CD4-positive, alpha-beta T cell treated with Interferon alpha-2 for 1 hour (primary cell): ENCODE measurements at regions not wholly inside any gene's neighbourhood (a gene's known extent, or its start where the extent isn't known, plus 50 kb on each side); places are given as distances from the start of the nearest gene placed in this dataset.

Experiments
- DNase-seq, 2 donors: peaks; one replicate each; pipeline ENCODE4 v3.0.0-alpha.2; 2020 to 2022

DNA sequence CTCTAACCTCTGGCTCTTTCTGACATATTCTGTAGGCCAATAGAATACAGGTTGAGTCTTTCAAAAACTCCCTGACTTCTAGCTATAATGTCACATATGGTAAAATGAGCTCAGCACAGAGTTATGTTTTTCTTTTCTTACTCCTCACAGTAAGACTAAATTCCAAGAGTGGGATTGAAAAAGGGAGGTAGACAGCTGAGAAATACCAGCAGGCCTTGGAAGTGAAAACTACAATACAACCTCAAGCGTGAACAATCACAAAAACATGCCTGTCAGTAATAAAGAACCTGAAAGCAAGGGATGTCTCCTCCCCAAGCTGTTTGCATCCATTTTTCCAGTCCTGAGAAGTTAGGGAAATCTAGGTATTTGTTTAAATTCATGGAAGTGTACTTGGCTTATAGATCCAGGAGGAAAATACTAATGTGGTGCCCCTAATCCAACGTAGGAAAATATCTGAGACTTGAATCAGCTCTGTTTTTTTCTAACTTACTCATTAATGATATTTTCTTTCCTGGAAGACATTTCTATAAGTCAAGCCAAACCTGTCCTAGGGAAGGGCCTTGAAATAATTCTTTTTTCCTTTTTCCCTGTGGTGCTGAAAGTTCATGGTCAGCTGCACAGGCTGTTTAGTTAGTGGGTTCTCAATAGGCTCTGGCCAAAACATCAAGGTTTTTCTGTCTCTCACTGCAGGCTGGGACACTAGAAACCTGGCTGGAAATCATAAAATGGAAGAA is 167.9 kb upstream of the SPATS2L start:
- no peak for DNase-seq

DNA sequence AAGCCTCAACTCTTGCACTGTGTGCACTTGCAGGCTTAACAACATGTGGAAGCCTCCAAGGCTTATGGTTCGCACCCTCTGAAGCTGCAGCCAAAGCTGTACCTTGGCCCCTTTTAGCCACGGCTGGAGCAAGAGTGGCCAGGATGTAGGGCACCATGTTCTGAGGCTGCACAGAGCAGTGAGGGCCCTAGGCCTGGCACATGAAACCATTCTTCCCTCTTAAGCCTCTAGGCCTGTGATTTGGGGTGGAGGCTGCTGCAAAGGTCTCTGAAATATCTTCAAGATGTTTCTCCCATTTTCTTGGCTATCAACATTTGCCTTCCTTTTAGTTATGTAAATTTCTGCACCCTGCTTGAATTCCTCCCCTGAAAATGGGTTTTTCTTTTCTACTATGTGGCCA is 161.9 kb upstream of the SPATS2L start:
- no peak for DNase-seq

- DNase-seq, result no peak
Observed at GRCh38 chr2:200146501-200146900, 160.0 kb upstream of the SPATS2L start.

DNA sequence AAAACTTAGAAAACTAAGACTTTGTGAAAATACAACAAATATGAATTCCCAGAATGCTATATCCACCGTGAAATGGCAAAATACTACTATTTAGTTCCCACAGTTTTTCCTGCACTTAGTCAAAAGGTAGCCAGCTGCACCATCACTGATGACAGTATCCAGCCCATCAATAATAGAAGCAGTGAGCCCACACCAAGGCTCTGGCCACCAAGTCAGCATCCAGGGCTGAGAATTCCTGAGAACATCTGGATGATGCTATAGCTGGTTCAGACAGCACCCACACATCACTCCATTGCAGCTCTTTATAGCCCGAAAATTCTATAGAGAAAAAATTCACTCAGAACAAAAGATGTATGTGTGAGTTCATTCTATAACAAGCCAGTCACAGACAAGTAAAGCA is 159.1 kb upstream of the SPATS2L start:
- DNase-seq, result no peak

DNA sequence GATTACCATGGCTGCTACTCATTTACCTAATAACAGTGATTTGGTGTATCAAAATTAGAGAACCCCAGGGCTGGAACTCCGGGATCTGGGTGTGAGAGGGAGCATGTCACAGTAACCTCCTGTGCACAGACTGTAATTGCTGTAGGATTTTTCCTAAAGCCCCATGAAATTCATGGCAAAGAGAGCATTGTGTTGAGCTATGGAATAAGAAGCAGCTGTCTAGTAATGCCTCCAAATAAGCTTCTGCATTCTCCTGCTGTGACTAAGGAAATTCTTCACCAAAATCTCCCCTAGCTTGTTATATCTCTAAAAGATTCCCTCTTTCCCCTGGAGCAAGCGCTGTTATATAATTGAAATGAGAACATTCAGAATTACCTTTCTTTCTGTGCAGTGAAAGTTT is 158.1 kb upstream of the SPATS2L start:
- no peak for DNase-seq

GRCh38 chr2:200150411-200151086 is 155.9 kb upstream of the SPATS2L start:
- DNase-seq, result no peak

DNA sequence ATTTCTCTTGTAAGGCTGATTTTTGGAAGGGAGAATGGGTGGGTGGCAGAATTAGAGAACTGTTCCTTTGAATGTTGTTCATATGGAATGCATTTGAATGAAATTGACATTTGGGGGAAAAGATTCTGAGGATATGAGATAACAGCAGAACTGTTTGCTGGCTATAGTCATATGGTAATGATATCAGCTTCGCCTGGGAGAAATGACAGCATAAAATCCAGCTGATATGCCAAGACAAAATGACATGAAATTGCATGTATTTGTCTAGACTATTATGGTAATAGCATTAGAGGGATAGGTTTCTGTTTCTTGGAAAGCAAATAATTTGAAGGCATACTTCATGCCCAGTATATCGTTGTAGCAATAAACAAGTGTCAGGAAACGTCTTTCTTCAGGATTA is 150.8 kb upstream of the SPATS2L start:
- DNase-seq, result no peak

GRCh38 chr2:200156166-200156835 is 150.2 kb upstream of the SPATS2L start:
- DNase-seq, result no peak

- DNase-seq, result no peak
Observed at GRCh38 chr2:200158647-200159356, 147.7 kb upstream of the SPATS2L start.

GRCh38 chr2:200159357-200159707 is 147.2 kb upstream of the SPATS2L start:
- no peak for DNase-seq

DNA sequence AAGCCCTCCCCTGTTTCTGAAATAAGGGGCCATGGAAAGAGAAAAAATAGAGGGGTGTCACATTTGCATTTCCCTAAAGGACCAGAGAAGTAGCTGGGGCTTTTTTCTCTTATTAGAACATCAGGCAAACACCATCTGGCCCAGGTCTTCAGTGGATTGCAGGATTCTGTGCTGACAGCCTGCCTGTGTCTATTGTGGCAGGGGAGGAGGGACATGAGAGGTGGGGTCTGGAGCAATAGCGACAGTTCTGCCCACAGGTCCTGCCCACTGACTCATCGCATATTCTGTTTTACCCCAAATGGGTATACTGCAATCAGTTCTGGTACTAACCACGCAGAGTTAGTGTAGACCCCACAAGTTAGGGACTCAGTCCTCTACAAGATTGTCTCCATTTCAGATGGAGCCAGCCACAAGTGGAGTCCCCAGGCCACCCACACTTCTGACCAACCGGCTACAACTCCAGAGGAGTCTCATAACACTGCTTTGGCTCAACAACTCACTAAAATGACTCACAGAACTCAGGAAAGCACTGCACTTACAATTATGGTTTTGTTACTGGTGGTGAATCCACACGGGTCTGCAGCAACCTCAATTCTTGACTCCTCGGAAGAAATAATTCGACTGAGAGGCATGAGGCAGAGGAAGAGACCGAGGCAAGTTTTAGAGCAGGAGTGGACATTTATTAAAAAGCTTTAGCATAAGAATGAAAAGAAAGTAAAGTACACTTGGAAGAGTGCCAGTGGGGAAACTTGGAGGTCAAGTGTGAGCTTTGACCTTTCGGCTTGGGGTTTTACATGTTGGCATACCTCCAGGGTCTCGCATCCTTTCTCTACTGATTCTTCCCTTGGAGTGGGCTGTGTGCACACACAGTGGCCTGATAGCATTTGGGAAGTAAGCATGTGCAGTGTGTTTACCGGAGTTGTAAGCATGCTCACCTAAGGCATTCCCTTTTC is 146.4 kb upstream of the SPATS2L start:
- DNase-seq, result no peak

GRCh38 chr2:200161458-200161857 is 145.0 kb upstream of the SPATS2L start:
- DNase-seq, result no peak

- DNase-seq, result no peak
Observed at GRCh38 chr2:200165687-200166086, 140.8 kb upstream of the SPATS2L start.

- DNase-seq, result no peak
Observed at GRCh38 chr2:200168641-200169555, 137.6 kb upstream of the SPATS2L start.

DNA sequence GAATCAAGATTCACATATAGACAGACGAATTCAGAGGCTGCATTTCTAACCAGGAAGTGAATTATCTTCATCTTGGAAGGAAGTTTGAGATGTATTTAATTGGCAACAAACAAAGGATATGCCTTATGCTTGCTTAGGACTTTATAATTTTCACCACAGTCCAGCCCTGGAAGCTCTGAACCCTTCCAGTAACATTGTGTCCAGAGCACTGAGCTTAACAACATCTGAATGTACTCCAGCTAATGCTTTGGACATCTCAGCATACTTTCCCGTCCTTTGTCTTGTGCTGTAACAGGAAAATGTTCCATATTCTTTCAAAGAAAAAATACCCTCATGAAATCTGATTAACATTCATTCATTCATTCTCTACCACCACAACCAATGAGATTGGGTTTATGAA is 136.3 kb upstream of the SPATS2L start:
- DNase-seq, result no peak

DNA sequence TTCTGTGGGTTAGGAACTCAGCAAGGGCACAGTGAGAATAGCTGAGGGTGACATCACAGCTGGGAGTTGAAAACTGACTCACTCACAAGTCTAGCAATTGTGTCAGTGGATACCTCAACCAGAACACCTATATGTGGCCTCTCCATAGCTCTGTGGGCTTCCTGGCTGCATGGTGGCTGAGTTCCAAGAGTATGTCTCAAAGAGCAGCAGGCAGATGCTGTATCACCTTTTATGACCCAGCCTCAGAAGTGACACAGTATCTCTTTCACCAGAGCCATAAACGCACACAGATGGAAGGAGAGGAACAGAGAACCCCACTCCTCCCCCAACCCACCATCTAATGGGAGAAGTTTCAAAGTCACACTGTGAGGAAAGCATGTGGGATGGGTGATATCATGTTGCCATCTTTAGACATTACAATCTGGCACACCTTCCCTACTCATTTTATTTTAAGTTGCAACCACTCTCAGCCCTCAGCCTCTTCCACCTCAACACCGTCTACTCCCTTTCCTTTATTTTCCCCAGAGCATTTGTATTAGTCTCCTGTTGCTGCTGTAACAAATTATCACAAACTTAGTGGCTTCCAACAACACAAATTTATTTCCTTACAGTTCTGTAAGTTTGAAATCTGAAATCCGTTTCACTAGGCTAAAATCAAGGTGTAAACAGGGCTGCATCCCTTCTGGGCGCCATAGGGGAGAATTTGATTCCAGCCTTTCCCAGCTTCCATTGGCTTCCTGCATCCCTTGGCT is 134.6 kb upstream of the SPATS2L start:
- DNase-seq, result no peak

DNA sequence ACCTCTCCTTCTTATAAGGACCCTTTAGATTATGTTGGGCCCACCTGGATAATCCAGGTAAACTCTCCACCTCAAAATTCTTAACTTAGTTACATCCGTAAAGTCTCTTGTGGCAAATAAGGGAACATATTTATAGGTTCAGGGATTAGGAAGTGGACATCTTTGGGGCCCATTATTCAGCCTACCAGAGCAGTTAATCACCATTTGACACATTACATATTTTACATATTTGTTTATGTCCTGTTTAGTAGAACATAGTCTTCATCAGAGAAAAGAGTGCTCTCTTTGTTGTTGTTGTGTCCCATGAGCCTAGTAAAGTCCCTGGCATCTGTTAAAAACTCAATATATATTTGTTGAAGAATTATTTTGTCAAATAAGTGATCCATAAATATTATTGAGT is 134.0 kb upstream of the SPATS2L start:
- DNase-seq, result no peak

- DNase-seq, result no peak
Observed at GRCh38 chr2:200172944-200173581, 133.4 kb upstream of the SPATS2L start.

- no peak for DNase-seq
Observed at GRCh38 chr2:200173691-200174090, 132.8 kb upstream of the SPATS2L start.
